ENCODE measurements at regions not wholly inside any gene's neighbourhood (a gene's known extent, or its start where the extent isn't known, plus 50 kb on each side); places are given as distances from the start of the nearest gene placed in this dataset.

DNA sequence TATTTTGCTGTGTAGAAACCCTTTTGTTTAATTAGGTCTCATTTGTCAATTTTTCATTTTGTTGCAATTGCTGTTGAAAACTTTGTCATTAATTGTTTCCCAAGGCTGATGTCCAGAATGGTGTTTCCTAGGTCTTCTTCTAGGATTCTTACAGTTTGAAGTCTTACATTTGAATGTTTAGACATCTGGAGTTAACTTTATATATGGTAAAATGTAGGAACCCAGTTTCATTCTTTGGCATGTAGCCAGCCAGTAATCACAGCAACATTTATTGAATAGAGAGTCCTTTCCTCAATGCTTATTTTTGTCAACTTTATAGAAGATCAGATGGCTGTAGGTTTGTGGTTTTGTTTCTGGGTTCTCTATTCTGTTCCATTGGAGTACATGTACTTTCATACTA is 1290.8 kb upstream of the CDH9 start:
- CTCF ChIA-PET = no interaction called here
- intact Hi-C loops (cut with micrococcal nuclease; ENCODE audit: unreplicated experiment) = no loop called here
- H3K4me1 Mint-ChIP-seq (ENCODE audit: low read depth, unreplicated experiment) = no peaks in the 10 kb centered on the region
- peaks cover under 1% of the 10 kb centered on the region for H3K9me3 Mint-ChIP-seq (ENCODE audit: low read depth, unreplicated experiment)
- H3K27me3 Mint-ChIP-seq (ENCODE audit: unreplicated experiment) = no peaks in the 10 kb centered on the region
- no peak for DNase-seq
- H3K27ac Mint-ChIP-seq (ENCODE audit: unreplicated experiment) = no peak overlapping the region
- H3K36me3 Mint-ChIP-seq (ENCODE audit: insufficient read depth, unreplicated experiment) = no peaks in the 10 kb centered on the region
- no TSS peak for BruUV-seq (replicated peaks)
- no peak overlapping the region for H3K4me3 Mint-ChIP-seq (ENCODE audit: low read depth, unreplicated experiment)
- TF ChIP-seq CTCF (IDR thresholded peaks at IDR 0.05; ENCODE audit: unreplicated experiment) = no peak

DNA sequence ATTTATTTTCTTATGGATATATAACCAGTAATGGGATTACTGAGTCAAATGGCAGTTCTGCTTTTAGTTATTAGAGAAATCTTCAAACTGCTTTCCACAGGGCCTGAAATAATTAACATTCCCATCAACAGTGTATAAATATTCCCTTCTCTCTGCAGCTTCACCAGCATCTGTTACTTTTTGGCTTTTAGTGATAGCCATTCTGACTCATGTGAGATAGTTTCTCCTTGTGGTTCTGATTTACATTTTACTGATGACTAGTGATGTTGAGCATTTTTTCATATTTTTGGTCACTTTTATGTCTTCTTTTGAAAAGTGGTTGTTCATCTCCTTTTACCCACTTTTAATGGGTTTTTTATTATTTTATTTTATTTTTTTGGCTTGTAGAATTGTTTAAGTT is 1290.3 kb upstream of the CDH9 start:
- intact Hi-C loops (cut with micrococcal nuclease; ENCODE audit: unreplicated experiment) = no loop called here
- TF ChIP-seq CTCF (IDR thresholded peaks at IDR 0.05; ENCODE audit: unreplicated experiment) = no peak

DNA sequence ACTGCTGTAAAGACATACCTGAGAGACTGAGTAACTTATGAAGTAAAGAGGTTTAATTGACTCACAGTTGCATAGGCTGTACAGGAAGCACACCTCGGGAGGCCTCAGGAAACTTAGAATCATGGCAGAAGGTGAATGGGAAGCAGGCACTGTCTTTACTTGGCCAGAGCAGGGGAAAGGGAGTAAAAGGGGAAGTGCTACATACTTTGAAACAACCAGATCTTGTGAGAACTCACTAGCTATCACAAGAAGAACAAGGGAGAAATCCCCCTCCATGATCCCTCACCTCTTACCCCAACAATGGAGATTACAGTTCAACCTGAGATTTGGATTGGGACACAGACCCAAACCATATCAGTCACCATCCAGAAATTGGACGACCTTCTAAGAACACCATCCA is 1285.8 kb upstream of the CDH9 start:
- Mint-ChIP-seq H3K4me1 (ENCODE audit: low read depth, unreplicated experiment) (no peaks in the 10 kb centered on the region), H3K4me3 (ENCODE audit: low read depth, unreplicated experiment) (no peak overlapping the region), H3K9me3 (ENCODE audit: low read depth, unreplicated experiment) (peaks cover 10% of the 10 kb centered on the region), H3K36me3 (ENCODE audit: insufficient read depth, unreplicated experiment) (no peaks in the 10 kb centered on the region), H3K27ac (ENCODE audit: unreplicated experiment) (no peak overlapping the region), H3K27me3 (ENCODE audit: unreplicated experiment) (no peaks in the 10 kb centered on the region)
- no peak for DNase-seq
- no TSS peak for BruUV-seq (replicated peaks)
- CTCF ChIA-PET = no interaction called here
- intact Hi-C loops (cut with micrococcal nuclease; ENCODE audit: unreplicated experiment) = no loop called here
- no peak for TF ChIP-seq CTCF (IDR thresholded peaks at IDR 0.05; ENCODE audit: unreplicated experiment)

More for the DNA sequence above, 1290.3 kb upstream of the CDH9 start:
- no peak for DNase-seq
- Mint-ChIP-seq H3K27me3 (ENCODE audit: unreplicated experiment) (no peaks in the 10 kb centered on the region), H3K27ac (ENCODE audit: unreplicated experiment) (no peak overlapping the region), H3K4me3 (ENCODE audit: low read depth, unreplicated experiment) (no peak overlapping the region), H3K4me1 (ENCODE audit: low read depth, unreplicated experiment) (no peaks in the 10 kb centered on the region), H3K36me3 (ENCODE audit: insufficient read depth, unreplicated experiment) (no peaks in the 10 kb centered on the region), H3K9me3 (ENCODE audit: low read depth, unreplicated experiment) (peaks cover 5% of the 10 kb centered on the region)
- CTCF ChIA-PET = no interaction called here
- no TSS peak for BruUV-seq (replicated peaks)

DNA sequence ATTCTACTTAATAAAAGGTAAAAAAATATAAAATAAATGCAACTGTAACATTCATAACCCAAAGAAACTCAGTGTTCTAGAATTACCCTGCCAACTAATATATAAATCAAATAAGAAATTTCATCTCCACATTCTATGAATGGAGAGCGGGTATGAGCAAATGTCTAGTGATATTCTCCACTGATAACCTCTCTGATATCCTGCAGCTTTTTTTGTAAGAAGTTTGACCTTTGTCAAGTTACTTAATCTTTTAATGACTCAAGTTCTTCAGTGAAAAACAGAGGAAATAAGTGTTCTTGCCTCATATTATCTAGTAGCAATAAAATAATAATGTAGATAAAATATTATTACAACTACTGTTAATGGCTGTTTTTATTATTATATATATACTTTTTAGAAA is 1275.6 kb upstream of the CDH9 start:
- TF ChIP-seq CTCF (IDR thresholded peaks at IDR 0.05; ENCODE audit: unreplicated experiment) = no peak
- no TSS peak for BruUV-seq (replicated peaks)
- H3K27me3 Mint-ChIP-seq (ENCODE audit: unreplicated experiment) = no peaks in the 10 kb centered on the region
- peaks cover 10% of the 10 kb centered on the region for H3K4me1 Mint-ChIP-seq (ENCODE audit: low read depth, unreplicated experiment)
- H3K4me3 Mint-ChIP-seq (ENCODE audit: low read depth, unreplicated experiment) = no peak overlapping the region
- no peaks in the 10 kb centered on the region for H3K36me3 Mint-ChIP-seq (ENCODE audit: insufficient read depth, unreplicated experiment)
- H3K9me3 Mint-ChIP-seq (ENCODE audit: low read depth, unreplicated experiment) = no peaks in the 10 kb centered on the region
- intact Hi-C loops (cut with micrococcal nuclease; ENCODE audit: unreplicated experiment) = no loop called here
- CTCF ChIA-PET = interaction anchor here (0.7 kb wide), 1 partner anchor 191 kb away, joined by 4 read pairs; no protein-coding TSS in a partner anchor
- no peak for DNase-seq
- no peak overlapping the region for H3K27ac Mint-ChIP-seq (ENCODE audit: unreplicated experiment)
